ENCODE measurements at regions not wholly inside any gene's neighbourhood (a gene's known extent, or its start where the extent isn't known, plus 50 kb on each side); places are given as distances from the start of the nearest gene placed in this dataset.

DNA sequence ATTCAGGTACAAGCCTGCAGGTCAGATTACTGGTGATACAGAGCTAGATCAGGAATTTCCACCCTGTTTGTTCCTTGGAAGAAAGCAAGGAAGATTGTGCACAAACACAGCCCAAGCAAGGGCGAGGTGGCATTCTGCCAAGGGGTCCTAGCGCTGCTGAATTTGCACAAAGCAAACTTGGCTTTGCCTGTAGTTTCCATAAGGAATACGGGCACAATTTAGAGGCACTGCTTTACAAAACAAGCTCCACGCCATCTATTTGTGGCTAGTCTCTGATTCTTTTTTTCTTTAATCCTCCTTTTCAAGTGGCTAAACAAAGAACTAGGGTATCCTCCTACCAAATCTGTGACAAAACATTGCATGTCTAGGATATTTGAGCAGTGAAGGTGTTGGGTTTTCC lies 195.5 kb upstream of the ACVR2A start:
- DNase-seq (ENCODE audit: low read depth, low spot score), result no peak

DNA sequence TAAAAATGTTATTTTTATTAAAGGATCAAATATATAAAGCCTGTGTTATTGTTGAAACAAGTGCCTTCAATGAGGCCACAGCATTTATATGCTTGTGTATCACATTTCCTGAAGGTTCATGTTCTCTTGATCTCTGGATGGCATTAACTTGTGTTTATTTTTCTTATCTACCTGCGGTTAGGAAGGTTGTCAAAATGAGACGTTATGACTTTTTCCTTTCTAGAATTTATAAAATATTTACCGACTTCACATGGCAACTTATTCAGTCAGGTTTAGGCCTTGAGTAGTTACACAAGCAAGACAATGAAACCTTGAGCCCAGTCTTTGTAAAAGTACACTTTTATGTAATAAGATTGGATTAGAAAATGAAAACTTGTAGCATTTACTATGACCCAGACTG lies 196.4 kb upstream of the ACVR2A start:
- no peak for DNase-seq (ENCODE audit: low read depth, low spot score)

DNA sequence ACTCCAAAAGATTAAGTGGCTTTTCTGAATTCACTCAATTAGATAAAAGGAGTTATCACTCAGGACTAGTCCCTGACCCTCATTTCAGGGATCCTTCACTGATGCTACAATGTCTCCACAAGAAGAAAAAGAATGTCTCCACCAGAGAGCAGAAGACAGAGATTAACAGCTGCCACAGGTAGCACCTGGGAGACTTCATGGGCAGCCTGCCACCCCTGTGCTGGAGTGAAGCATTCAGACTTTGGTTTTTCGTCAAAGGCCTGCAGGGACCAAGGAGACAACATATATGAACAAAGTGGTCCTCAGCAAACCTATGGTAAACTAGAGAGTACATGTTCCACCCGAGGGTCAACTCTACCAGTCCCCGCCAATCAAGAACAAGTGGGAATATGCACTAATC lies 197.0 kb upstream of the ACVR2A start:
- no peak for DNase-seq (ENCODE audit: low read depth, low spot score)

DNA sequence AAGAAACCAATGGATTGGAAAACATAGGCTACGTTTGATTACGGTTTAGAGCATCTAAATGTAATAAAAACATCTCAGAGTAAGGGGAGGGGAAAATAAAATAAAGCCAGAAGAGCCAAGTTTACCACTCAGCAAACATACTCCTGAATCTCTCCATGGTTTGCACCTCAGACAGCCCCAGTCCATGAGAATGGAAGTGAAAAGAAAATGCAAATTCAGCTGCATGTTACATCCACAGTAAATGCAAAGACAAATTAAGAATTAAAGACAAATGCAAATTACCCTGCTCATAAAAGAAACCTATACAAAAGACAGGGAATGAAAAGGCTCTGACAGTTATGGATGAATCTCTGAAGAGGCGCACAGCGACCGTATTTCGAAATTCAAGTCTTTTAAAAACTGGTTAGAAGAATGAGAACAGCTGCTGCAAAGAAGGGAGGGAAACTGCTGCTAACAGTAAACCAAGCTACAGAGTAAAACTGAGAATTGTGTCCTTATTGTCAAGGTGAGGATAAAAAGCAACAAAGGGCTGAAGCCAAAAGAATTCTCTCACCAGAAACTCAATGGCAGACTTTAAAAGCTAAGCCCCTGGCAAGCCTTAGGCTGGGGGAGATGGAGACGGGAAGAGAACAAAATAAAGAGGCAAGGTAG lies 197.9 kb upstream of the ACVR2A start:
- DNase-seq (ENCODE audit: low read depth, low spot score), result no peak

DNA sequence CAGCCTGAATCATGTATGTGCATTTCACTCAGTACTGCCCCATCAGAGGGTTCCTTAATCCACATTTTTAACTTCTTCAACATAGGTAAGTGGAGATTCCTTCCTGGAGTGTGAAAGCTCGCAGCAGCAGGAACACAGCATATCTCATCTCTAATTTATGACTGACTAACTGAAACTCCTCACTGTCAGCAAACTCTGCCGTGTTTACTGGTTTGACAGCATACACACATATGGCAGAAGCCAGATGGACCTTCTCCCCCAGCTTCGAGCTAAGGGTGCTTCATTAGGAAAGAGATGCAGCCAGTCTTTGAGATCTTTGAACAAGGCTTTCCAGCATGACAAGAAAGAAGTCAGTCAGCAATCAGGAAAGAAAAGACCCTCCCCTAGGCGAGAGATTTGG lies 200.3 kb upstream of the ACVR2A start:
- no peak for DNase-seq (ENCODE audit: low read depth, low spot score)

DNA sequence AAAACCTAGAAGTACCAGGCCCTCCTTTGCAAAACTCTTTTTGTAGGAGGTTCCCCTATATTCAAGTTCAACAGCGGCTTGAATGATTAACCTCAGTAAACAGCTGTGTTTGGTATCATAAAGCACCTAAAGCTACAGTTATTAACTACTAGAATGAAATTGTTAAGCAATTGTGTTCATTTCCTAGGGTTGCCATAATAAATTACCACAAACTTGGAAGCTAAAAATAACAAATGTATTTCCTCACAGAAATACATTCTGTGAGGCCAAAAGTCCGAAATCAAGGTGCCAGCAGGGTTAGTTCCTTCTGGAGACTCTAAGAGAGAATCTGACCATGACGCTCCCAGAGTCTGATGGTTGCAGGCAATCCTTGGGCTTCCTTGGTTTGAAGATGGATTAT lies 202.1 kb upstream of the ACVR2A start:
- DNase-seq (ENCODE audit: low read depth, low spot score), result no peak

DNA sequence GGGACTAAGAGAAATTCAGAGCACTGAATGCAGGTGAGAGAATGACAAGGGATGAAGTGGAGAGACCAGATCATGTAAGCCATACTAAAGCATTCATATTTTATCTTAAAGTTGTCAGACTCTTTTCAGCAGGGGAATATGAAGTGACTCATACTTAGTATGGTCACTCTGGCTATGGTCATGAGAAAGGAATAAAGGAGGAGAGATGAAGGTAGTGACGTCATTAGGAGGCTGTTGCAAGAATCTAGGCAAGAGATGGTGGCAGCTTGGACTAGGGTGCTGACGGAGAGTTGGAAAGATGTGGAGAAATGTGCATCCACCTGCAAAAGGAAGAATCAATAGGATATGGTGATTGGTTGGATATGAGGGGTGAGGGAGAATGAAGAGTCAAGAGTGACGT lies 203.2 kb upstream of the ACVR2A start:
- DNase-seq (ENCODE audit: low read depth, low spot score), result no peak

DNA sequence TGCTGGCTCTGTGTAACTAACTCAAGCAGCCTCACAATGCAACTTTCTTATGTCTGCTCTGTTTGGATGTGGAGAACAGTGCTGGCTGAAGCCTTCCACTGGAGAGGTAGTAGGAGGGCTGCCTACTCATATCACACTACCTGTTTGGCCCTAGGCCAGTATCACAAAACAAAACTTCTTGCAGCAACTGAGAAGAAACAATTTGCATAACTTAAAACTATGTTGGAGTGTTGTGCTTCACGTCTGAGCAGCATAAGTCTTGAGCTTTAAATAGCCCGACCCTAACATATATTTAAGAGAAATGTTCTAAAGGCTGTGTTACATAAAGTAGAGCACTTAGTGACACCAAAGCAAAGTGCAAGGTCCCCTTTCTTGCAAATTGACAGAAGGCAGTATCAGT lies 204.9 kb upstream of the ACVR2A start:
- no peak for DNase-seq (ENCODE audit: low read depth, low spot score)

DNA sequence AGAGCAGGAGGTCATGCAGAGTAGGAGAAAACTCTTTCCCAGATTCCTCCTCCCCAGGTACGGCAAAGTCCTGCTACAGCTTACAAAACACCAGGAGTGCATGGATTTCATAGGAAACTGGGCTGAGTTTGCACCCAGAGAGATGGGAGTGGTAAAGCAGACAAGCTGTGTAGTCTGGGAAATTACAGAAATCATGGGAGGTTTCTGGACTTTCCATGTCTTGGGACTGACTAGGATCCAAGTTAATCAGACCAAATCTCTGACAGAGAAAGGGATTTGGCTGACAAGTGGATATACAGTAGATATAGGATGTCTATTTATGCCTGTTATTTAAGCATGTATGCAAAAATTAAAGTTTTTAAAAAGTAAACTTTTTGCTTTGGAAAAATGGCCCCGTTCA lies 205.4 kb upstream of the ACVR2A start:
- DNase-seq (ENCODE audit: low read depth, low spot score), result no peak

DNA sequence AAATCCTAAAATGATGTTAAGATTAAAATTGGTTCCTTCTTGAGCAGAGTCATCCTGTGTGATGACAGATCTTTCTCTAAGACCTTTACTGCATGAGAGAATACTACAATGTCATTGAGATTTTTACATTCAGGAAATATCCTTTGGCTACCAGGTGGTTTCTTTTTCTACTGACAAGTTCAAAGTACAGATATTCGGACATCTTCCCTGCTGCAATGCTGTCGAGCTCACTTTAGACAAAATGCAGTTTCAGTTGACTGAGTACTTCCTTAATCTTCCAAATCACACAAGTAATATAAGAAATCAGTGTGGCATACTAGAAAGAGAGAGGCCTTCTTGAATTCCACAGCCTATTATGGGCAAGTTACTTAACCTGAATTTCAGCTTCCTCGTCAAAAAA lies 207.9 kb upstream of the ACVR2A start:
- no peak for DNase-seq (ENCODE audit: low read depth, low spot score)

DNA sequence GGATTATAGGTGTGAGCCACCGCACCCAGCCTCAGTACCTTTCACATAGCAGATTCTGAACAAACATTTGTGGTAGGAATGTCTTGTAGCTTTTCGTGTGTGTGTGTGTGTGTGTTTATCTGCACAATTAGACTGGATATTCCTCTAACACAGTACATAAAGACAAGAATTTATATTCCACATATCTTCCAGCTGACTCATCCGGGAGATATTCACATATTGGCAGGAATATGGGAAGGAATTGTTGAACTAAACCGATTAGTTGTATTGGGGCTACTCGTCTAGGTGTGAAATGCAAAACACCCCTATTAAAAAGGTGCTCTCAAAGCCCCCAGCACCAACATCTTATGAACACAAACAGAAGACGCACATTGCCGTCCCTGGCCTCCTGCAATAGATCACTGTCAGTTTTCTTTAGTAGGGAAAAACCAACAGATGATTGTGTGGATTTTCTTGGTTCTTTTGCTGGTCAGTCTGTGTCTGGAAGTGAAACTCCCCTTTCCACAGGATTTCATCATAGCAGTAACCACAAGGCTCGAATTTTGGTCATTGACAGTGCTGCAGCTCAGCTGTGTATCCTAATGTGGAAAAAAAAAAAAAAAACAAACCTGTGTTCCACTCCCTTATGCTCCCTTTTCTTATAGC lies 208.5 kb upstream of the ACVR2A start:
- no peak for DNase-seq (ENCODE audit: low read depth, low spot score)

DNA sequence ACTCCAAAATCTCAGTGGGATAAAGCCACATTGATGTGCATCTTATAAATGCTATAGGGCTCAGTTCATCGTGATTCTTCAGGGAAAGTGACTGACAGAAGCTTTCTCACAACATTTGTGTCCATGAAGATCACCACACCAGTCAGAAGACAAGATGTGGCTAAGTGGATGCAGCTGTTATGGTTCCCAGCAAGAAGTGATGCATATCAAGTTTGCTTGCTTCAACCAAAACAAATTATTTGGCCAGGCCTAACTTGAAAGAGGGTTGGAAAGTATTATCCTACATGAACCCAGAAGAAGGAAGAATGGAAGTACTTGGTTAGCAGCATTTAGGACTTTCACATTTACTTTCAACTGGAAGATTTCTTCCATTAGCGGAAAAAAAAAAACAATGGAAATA lies 210.0 kb upstream of the ACVR2A start:
- no peak for DNase-seq (ENCODE audit: low read depth, low spot score)

DNA sequence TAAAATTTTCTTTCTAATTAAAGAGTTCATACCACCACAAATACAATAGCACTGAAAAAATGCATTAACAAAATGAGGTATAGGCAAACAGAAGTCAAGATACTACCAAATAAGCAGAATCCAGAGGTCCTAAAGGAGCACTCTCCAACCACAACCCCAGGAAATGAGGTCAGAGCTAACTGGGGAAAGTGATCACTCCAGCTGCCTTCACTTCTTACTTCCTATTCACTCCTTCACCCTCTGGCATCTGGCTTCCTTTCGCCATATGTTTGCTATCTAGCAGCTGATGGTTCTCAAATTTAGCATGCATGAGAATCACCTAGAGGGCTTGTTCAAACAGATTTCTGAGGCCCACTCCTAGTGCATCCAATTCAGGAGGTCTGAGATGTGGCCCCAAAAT lies 212.6 kb upstream of the ACVR2A start:
- DNase-seq (ENCODE audit: low read depth, low spot score), result no peak

DNA sequence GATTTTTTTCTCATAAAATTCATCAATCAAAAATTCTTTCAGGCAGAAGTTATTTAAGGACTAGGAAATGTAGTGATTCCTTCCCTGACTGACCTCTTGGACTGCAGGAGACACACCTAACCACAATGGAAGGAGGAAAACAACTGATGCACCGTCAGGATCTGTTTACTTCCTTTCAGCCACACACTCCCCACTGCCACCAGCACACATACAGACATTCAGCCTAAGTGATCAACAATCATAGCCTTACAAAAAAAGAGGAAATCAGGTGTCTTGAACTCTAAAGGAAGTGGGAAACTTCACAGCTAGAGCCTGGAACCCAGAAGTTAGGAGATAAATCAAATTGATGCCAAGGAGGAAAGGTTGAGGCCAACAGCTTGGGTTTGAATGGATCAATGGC lies 213.5 kb upstream of the ACVR2A start:
- no peak for DNase-seq (ENCODE audit: low read depth, low spot score)

DNA sequence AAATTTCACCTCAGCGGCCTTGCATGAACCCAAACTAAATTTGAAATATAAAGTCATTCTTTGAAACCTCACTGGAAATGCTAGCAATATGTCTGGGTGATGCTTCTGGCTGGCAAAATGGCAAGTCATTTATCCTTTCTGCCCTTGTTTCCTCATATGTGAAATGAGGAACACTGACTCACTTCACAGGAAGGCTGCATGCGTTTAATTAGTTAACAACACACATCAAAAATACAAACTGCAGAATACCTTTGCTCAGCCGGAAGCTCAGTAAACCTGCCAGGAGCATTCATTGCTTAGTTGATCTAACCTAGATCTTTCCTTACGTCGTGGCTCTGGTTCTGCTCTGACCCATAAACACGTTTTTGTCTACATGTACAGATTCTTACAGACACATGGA lies 214.2 kb upstream of the ACVR2A start:
- no peak for DNase-seq (ENCODE audit: low read depth, low spot score)

DNA sequence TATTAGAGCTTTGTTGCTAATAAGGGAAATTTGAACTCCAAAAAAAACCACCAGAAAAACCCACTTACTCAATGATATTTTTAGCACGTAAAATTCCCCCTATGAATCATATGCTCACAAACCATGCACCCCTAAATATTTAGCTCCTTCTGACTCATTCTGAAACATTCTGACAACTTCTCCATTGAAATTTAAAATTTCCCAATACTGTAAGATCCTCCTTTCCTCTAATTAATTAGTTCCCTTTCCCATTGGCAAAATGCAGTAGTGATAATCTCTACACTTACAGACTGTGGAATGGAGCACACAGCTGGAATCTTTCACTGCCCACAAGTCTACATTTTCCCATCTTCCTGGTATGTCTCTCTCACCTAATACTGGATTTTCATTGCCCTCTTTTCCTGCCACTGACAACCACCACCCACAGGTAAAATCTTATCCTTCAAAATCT lies 215.8 kb upstream of the ACVR2A start:
- DNase-seq (ENCODE audit: low read depth, low spot score), result no peak

DNA sequence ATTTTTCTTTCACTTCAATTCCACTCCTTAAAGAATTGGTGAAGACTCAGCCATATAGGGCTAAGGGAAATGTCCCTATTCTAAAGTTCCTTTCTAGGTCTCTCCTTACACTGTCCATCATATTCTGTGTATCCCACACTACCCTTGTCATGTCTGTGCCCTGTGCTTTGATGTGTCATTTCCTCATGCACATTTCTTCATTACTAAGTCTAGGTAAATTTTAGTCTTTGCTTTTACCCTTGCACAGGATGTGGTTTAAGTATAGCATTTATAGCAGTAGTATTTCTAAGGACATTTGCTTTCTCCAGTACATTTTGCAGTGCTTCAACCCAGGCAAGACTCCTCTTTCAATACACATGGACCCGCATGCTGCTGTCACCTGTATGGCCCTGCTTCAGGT lies 221.5 kb upstream of the ACVR2A start:
- no peak for DNase-seq (ENCODE audit: low read depth, low spot score)

DNA sequence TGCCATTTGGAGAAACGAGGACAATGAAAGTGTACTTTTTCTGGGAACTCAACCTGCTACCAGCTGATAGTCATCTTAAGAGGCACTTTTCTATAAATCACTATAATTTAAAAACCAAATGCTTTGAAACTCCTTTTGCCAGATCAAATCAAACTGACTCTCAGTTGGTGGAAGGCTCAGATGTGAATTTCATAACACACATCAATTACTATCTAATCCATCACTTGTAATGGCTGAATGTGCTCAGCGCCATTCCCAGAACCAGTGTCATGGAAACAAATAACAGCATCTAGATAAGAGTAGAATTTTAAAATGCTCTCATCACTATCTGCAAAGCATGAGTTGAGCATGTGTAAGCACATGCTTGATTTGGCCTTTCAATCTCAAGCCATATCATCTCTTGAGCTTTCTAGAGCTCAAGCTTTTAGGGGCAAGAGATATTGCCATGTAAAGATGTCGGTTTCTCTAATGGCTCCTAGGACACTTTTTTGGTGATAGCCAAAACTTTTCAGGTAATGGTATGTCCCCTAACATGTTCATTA lies 223.1 kb upstream of the ACVR2A start:
- DNase-seq (ENCODE audit: low read depth, low spot score), result no peak

DNA sequence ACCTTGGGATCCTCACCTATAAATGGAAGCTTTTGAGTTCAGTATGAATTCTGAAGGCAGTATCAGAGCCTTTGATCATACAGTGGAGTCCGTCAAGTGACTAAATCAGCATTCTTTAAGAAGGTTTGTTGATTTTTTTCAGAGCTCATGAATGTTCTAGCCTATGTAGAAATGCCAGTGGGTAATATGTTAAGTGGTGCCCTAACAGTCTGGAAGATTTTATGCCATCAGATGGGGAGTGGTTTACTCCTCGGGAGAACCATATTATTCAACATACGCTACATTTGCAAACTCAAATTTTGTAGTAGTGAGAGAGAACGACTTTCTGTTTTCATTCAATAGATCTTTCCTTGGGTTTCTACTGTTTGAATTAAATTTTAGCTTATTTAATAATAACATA lies 225.0 kb upstream of the ACVR2A start:
- DNase-seq (ENCODE audit: low read depth, low spot score), result no peak

DNA sequence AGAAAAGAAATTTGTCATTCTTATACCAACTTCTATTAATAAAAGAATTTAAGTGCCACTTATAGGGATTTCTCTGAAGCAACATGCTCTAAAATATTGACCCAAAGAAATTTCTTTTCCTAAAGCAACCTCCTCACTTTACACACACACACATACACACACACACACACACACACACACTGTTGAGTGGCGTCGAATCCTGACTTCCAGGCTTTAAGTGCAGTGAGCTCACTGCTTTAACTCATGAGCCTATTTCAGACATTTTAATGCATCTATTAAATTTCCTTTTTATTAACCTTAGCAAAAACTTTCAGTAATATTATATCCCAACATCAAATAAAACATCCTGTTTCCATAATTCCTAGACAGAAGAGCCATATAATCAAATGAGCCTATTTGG lies 229.1 kb upstream of the ACVR2A start:
- DNase-seq (ENCODE audit: low read depth, low spot score), result no peak

DNA sequence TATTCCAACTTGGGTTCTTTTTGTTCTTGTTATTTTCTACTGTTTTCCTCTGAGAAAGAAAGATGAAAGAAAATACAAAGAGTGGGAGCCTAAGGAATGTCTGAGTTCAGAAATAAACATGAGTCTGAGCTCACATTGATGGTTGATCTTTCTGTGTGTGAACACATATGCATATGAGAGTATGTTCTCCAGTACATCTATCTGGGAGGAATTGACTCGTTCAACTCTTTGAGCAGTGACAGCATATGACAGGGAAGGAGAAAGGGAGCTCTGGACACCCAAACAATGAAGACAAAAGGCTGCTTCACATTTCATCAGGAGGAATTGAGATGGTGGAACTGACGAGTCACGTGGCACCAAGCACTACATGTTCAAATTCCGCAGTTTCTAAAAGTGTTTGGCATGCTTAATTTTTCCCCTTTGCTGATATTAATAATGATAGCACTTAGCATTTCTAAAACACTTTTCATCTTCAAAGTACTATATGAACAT lies 229.8 kb upstream of the ACVR2A start:
- DNase-seq (ENCODE audit: low read depth, low spot score), result no peak

DNA sequence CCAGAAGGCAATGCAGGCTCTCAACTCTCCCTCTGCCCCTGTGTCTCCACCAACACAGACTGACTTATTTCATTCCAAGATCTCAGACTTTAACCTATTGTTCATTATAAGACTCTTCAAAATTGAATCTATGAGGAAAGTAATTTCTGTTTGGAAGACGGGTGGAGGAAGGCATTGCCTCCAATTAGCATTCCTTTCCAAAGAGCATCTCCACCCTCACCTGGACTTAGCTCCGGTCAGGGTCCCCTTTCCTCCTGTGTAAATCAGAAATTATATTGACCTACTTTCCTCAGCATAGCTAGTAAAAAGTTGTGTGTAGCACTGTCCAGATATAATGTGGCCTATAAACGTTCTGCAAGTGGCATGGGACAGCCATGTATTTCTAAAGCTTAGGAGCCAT lies 230.4 kb upstream of the ACVR2A start:
- DNase-seq (ENCODE audit: low read depth, low spot score), result no peak

DNA sequence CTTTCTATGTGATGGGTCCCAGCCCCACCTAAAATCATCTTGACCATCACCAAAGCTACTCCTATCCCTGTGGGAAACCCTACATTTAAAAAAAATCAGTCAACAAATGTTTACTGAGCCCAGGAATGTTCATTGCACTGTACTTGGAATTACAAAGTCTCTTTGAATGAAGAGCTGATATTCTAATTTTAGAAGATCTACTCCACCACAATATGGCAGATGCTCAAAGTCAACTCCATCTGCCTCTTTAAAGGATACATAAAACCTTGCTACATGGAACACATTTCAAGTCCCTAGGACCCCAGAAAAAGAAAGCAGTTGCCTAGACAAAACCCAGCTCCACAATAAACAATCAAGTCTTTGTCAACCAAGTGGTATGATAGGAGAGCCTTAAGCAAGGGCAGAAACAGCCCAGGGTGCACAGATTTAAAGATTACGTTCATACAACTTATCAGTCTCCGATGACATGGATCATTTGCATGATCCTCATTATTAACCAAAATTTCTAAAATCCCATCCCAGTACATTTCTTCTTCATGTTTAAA lies 234.3 kb upstream of the ACVR2A start:
- DNase-seq (ENCODE audit: low read depth, low spot score), result no peak
